ENCODE measurements at regions not wholly inside any gene's neighbourhood (a gene's known extent, or its start where the extent isn't known, plus 50 kb on each side); places are given as distances from the start of the nearest gene placed in this dataset.

DNA sequence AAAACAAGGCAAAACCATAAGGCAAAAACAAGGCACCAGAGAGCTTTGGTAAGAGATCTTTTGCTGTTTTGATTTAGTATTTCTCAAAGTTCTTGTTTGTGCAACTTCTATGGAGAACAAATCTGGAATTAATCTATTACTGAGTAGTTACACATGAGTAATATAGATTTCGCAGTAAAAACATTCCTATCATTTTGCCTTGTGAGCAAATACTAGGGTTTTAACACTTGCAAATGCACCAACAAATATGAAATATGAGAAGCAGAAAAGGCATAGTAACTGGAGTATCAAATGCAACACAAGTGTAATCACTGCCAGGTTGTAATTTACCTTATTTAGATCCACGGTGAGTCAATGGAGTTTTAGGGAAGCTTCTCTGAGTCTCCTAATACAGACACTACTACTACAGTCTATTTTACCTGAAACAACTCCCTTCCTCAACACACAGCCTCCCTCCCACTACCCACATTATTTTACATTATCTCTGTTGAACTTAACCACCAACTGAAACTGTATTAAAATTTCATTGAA is 324.1 kb downstream of the FLRT2 start:
- no peak for TF ChIP-seq FOXP2 (optimal IDR thresholded peaks at IDR 0.05; ENCODE audit: borderline replicate concordance, extremely low read depth, extremely low read length, insufficient read depth)
- TF ChIP-seq TAF1 (IDR thresholded peaks at IDR 0.05; ENCODE audit: borderline replicate concordance, insufficient read depth, low read length), result no peak
- no peak for TF ChIP-seq SIN3A (IDR thresholded peaks at IDR 0.05; ENCODE audit: borderline replicate concordance, insufficient read depth, low read length)
- TF ChIP-seq, protein P1, sequence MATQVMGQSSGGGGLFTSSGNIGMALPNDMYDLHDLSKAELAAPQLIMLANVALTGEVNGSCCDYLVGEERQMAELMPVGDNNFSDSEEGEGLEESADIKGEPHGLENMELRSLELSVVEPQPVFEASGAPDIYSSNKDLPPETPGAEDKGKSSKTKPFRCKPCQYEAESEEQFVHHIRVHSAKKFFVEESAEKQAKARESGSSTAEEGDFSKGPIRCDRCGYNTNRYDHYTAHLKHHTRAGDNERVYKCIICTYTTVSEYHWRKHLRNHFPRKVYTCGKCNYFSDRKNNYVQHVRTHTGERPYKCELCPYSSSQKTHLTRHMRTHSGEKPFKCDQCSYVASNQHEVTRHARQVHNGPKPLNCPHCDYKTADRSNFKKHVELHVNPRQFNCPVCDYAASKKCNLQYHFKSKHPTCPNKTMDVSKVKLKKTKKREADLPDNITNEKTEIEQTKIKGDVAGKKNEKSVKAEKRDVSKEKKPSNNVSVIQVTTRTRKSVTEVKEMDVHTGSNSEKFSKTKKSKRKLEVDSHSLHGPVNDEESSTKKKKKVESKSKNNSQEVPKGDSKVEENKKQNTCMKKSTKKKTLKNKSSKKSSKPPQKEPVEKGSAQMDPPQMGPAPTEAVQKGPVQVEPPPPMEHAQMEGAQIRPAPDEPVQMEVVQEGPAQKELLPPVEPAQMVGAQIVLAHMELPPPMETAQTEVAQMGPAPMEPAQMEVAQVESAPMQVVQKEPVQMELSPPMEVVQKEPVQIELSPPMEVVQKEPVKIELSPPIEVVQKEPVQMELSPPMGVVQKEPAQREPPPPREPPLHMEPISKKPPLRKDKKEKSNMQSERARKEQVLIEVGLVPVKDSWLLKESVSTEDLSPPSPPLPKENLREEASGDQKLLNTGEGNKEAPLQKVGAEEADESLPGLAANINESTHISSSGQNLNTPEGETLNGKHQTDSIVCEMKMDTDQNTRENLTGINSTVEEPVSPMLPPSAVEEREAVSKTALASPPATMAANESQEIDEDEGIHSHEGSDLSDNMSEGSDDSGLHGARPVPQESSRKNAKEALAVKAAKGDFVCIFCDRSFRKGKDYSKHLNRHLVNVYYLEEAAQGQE (IDR thresholded peaks at IDR 0.05; ENCODE audit: insufficient read depth in 1 of 2, low read depth in 2 of 2, low read length in 2 of 2), result no peak
- TF ChIP-seq POLR2AphosphoS5 (IDR thresholded peaks at IDR 0.05; ENCODE audit: low read depth, low read length), result no peak

DNA sequence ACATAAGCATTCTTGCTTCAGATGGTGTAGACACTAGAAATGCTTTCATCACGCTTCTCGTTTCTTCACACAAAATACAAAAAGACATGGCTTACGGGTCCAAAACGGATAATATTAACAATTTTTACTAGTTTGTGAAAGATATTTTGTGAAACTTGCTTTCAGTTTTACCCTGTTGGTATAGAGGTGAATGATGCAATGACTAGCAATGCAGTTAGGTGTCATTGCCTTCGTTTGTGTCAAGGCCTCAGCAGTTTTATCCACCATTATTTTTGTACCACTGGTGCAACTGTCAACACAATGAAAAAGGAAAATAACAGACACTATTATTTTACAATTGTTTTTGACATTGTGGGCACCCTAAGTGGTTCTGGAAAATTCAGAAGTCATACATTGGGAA is 323.0 kb downstream of the FLRT2 start:
- no peak for TF ChIP-seq TAF1 (IDR thresholded peaks at IDR 0.05; ENCODE audit: borderline replicate concordance, insufficient read depth, low read length)
- TF ChIP-seq, protein P1 (IDR thresholded peaks at IDR 0.05; ENCODE audit: insufficient read depth in 1 of 2, low read depth in 2 of 2, low read length in 2 of 2), result no peak
- no peak for TF ChIP-seq POLR2AphosphoS5 (IDR thresholded peaks at IDR 0.05; ENCODE audit: low read depth, low read length)
- no peak for TF ChIP-seq FOXP2 (optimal IDR thresholded peaks at IDR 0.05; ENCODE audit: borderline replicate concordance, extremely low read depth, extremely low read length, insufficient read depth)
- TF ChIP-seq SIN3A (IDR thresholded peaks at IDR 0.05; ENCODE audit: borderline replicate concordance, insufficient read depth, low read length), result no peak

DNA sequence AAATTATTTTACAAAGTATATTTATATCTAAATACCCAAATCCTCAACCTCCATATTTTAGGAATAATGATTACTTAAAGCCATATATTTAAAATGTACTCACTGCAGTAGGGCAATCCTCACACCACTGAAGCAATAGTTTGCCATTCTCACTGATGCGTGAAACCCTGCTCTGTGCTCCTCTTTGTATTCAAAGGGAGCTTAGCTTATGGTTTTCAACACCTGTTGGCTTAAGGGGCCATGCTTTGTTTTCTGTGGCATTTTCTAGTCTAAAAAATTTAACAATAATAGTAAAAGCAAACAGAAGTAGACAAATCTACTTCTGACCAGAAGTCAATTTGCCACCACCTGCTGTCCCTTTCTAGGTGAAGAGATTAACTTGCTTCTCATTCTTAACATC is 294.6 kb downstream of the FLRT2 start:
- TF ChIP-seq, protein P1 (IDR thresholded peaks at IDR 0.05; ENCODE audit: insufficient read depth in 1 of 2, low read depth in 2 of 2, low read length in 2 of 2), result no peak
- TF ChIP-seq SIN3A (IDR thresholded peaks at IDR 0.05; ENCODE audit: borderline replicate concordance, insufficient read depth, low read length), result no peak
- no peak for TF ChIP-seq FOXP2 (optimal IDR thresholded peaks at IDR 0.05; ENCODE audit: borderline replicate concordance, extremely low read depth, extremely low read length, insufficient read depth)
- no peak for TF ChIP-seq TAF1 (IDR thresholded peaks at IDR 0.05; ENCODE audit: borderline replicate concordance, insufficient read depth, low read length)
- no peak for TF ChIP-seq POLR2AphosphoS5 (IDR thresholded peaks at IDR 0.05; ENCODE audit: low read depth, low read length)

DNA sequence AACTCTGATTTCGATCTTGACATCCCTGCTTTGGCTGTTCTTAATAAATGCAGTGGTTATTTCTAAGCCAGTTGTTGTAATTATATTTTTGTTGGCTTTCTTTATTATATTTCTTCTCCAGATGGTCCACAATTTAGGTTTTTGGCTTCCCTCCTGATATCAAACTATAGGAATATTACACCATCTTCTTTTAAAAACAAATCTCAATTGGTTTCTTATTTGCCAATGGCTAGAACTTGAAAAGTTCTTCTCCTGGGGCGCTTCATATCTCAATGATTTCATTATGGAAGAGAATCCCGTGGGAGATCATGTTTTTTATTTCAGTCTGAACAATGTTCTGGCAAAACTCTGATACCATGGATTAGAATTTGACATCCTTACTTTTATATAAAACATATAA is 292.3 kb downstream of the FLRT2 start:
- TF ChIP-seq FOXP2 (optimal IDR thresholded peaks at IDR 0.05; ENCODE audit: borderline replicate concordance, extremely low read depth, extremely low read length, insufficient read depth), result no peak
- TF ChIP-seq SIN3A (IDR thresholded peaks at IDR 0.05; ENCODE audit: borderline replicate concordance, insufficient read depth, low read length), result no peak
- TF ChIP-seq, protein P1 (IDR thresholded peaks at IDR 0.05; ENCODE audit: insufficient read depth in 1 of 2, low read depth in 2 of 2, low read length in 2 of 2), result no peak
- TF ChIP-seq TAF1 (IDR thresholded peaks at IDR 0.05; ENCODE audit: borderline replicate concordance, insufficient read depth, low read length), result no peak
- TF ChIP-seq POLR2AphosphoS5 (IDR thresholded peaks at IDR 0.05; ENCODE audit: low read depth, low read length), result no peak

GRCh38 chr14:85817430-85817829 is 287.5 kb downstream of the FLRT2 start:
- no peak for TF ChIP-seq POLR2AphosphoS5 (IDR thresholded peaks at IDR 0.05; ENCODE audit: low read depth, low read length)
- no peak for TF ChIP-seq FOXP2 (optimal IDR thresholded peaks at IDR 0.05; ENCODE audit: borderline replicate concordance, extremely low read depth, extremely low read length, insufficient read depth)
- TF ChIP-seq SIN3A (IDR thresholded peaks at IDR 0.05; ENCODE audit: borderline replicate concordance, insufficient read depth, low read length), result no peak
- TF ChIP-seq TAF1 (IDR thresholded peaks at IDR 0.05; ENCODE audit: borderline replicate concordance, insufficient read depth, low read length), result no peak
- TF ChIP-seq, protein P1 (IDR thresholded peaks at IDR 0.05; ENCODE audit: insufficient read depth in 1 of 2, low read depth in 2 of 2, low read length in 2 of 2), result no peak

All from PFSK-1 (cell line).